Liver (tissue), 8 donors: ENCODE measurements at regions not wholly inside any gene's neighbourhood (a gene's known extent, or its start where the extent isn't known, plus 50 kb on each side); places are given as distances from the start of the nearest gene placed in this dataset.

Experiments used
- DNase-seq: peaks from one replicate; pipeline ENCODE4 v3.0.0-alpha.2; 2017; ENCODE audit warnings: low spot score
- H3K27ac ChIP-seq, 2 donors: one replicate each; pipeline ENCODE4 v1.7.0; 2013; ENCODE audit warnings: inconsistent platforms in 2 of 2, low read length in 2 of 2, control low read depth in 1 of 2, low read depth in 1 of 2, mild to moderate bottlenecking in 1 of 2
- H3K27me3 ChIP-seq, 4 donors: one replicate each; pipeline versions ENCODE4 v1.6.1 to v1.7.0; 2013; ENCODE audit warnings: low read length in 3 of 4, inconsistent platforms in 1 of 4, mild to moderate bottlenecking in 1 of 4, moderate library complexity in 1 of 4; ENCODE audit not compliant: control insufficient read depth in 4 of 4, insufficient read depth in 4 of 4
- H3K36me3 ChIP-seq, 4 donors: one replicate each; pipeline versions ENCODE4 v1.6.1 to v1.7.0; 2013; ENCODE audit warnings: low read length in 3 of 4, mild to moderate bottlenecking in 3 of 4, low read depth in 1 of 4, moderate library complexity in 1 of 4; ENCODE audit not compliant: control insufficient read depth in 4 of 4, insufficient read depth in 3 of 4
- H3K4me1 ChIP-seq, 4 donors: one replicate each; pipeline versions ENCODE4 v1.6.1 to v1.7.0; 2013; ENCODE audit warnings: low read length in 3 of 4, mild to moderate bottlenecking in 3 of 4, moderate library complexity in 1 of 4; ENCODE audit not compliant: control insufficient read depth in 4 of 4, insufficient read depth in 4 of 4
- H3K4me3 ChIP-seq, 3 donors: one replicate each; pipeline versions ENCODE4 v1.6.1 to v1.7.0; 2013; ENCODE audit warnings: low read length in 3 of 3, control low read depth in 1 of 3, low read depth in 1 of 3, mild to moderate bottlenecking in 1 of 3
- H3K9ac ChIP-seq, 2 donors: one replicate each; pipeline ENCODE4 v1.7.0; 2013; ENCODE audit warnings: low read length in 2 of 2, mild to moderate bottlenecking in 2 of 2, moderate library complexity in 2 of 2, control low read depth in 1 of 2, low read depth in 1 of 2
- H3K9me3 ChIP-seq, 4 donors: one replicate each; pipeline versions ENCODE4 v1.6.1 to v1.7.0; 2013; ENCODE audit warnings: low read length in 3 of 4; ENCODE audit not compliant: control insufficient read depth in 4 of 4
- EGR1 ChIP-seq, 2 donors: IDR thresholded peaks; 2 replicates each; pipeline ENCODE4 v1.6.1; 2016 to 2018; ENCODE audit warnings: antibody characterized with exemption in 2 of 2, low read depth in 2 of 2
- FOXA1 ChIP-seq: IDR thresholded peaks from 2 replicates; pipeline ENCODE4 v1.6.1; 2016; ENCODE audit warnings: antibody characterized with exemption
- FOXA2 ChIP-seq: IDR thresholded peaks from 2 replicates; pipeline ENCODE4 v1.6.1; 2016; ENCODE audit warnings: antibody characterized with exemption
- GABPA ChIP-seq, 2 donors: IDR thresholded peaks in 1 of 2; conservative IDR thresholded peaks in 1 of 2; 2 replicates each; pipeline ENCODE4 v1.6.1; 2016; ENCODE audit warnings: antibody characterized with exemption in 2 of 2, mild to moderate bottlenecking in 1 of 2, moderate library complexity in 1 of 2
- HNF4A ChIP-seq, 2 donors: conservative IDR thresholded peaks; 2 replicates each; pipeline ENCODE4 v1.6.1; 2016; ENCODE audit warnings: antibody characterized with exemption in 2 of 2, mild to moderate bottlenecking in 2 of 2
- HNF4G ChIP-seq: IDR thresholded peaks from 2 replicates; pipeline ENCODE4 v1.6.1; 2016; ENCODE audit warnings: antibody characterized with exemption
- JUND ChIP-seq, 2 donors: IDR thresholded peaks; 2 replicates each; pipeline ENCODE4 v1.6.1; 2016; ENCODE audit warnings: antibody characterized with exemption in 2 of 2
- NR2F2 ChIP-seq: IDR thresholded peaks from 2 replicates; pipeline ENCODE4 v1.6.1; 2016; ENCODE audit warnings: antibody characterized with exemption
- RAD21 ChIP-seq, 2 donors: IDR thresholded peaks; 2 replicates each; pipeline ENCODE4 v1.6.1; 2016; ENCODE audit warnings: antibody characterized with exemption in 2 of 2, mild to moderate bottlenecking in 2 of 2
- RXRA ChIP-seq, 2 donors: IDR thresholded peaks; 2 replicates each; pipeline ENCODE4 v1.6.1; 2017 to 2018; ENCODE audit warnings: antibody characterized with exemption in 2 of 2, mild to moderate bottlenecking in 1 of 2
- SP1 ChIP-seq: IDR thresholded peaks from 2 replicates; pipeline ENCODE4 v1.6.1; 2018; ENCODE audit warnings: antibody characterized with exemption, mild to moderate bottlenecking
- TAF1 ChIP-seq: conservative IDR thresholded peaks from 2 replicates; pipeline ENCODE4 v1.6.1; 2016; ENCODE audit warnings: antibody characterized with exemption, mild to moderate bottlenecking
- YY1 ChIP-seq: IDR thresholded peaks from 2 replicates; pipeline ENCODE4 v1.6.1; 2016; ENCODE audit warnings: antibody characterized with exemption, mild to moderate bottlenecking
- WGBS: extraction: QIAGEN DNeasy Blood & Tissue Kit; methylation state at CpG from one replicate; pipeline ENCODE4 v1.1.7; 2013; 5-methylcytosine and 5-hydroxymethylcytosine counted together
- TF ChIP-seq, protein P1 (sequence below): IDR thresholded peaks from 2 replicates; pipeline ENCODE4 v1.6.1; 2016; ENCODE audit warnings: antibody characterized with exemption
- TF ChIP-seq, protein P2 (sequence below): fragments of 150-350 bp; IDR thresholded peaks from 2 replicates; pipeline ENCODE4 v1.5.1; 2017; ENCODE audit warnings: improper control_type of control experiment, low read depth, low read length; ENCODE audit not compliant: missing input control
- TF ChIP-seq, protein P3 (sequence below): IDR thresholded peaks from 2 replicates; pipeline ENCODE4 v1.6.1; 2016; ENCODE audit warnings: antibody characterized with exemption
- TF ChIP-seq, protein P4 (sequence below): IDR thresholded peaks from 2 replicates; pipeline ENCODE4 v1.6.1; 2016; ENCODE audit warnings: antibody characterized with exemption
- TF ChIP-seq, protein P5 (sequence below): IDR thresholded peaks from 2 replicates; pipeline ENCODE4 v1.6.1; 2016; ENCODE audit warnings: antibody characterized with exemption, mild to moderate bottlenecking
- donor health status: healthy.
- donor health status: healthy.
- donor health status: healthy.
- donor health status: healthy.
- donor health status: healthy.

DNA sequence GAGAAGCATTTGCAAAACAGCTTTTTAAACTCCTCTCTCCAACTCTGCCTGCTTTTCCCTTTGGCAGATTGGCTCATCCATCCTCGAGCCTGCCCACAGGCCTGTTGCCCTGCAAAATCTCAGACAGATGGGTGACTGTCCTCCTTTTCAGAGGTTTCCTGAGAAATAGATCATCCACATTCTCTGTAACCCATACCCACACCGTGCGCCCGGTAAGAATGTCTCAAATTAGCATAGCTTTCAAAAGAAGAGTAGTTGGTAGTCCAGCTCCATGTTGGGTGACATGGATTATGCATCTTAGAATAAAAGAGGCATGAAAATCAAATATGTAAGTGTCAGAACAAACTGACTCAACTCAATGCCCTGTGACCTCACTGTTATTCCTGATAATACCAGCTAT lies 457.9 kb downstream of the TSN start:
- Histone ChIP-seq H3K9me3 (no peaks in the 10 kb centered on the region), H3K4me3 (no peak overlapping the region), H3K27ac (no peak overlapping the region), H3K4me1 (no peaks in the 10 kb centered on the region), H3K36me3 (no peaks in the 10 kb centered on the region), H3K27me3 (peaks cover 0 to 3% (median 0%) of the 10 kb centered on the region in 4 donors), H3K9ac (no peak overlapping the region)
- WGBS, result 86% methylated on average over 4 of the region's 4 CpGs
- TF ChIP-seq FOXA2 (no peak), RAD21 (IDR thresholded peaks at IDR 0.05) (no peak), EGR1 (IDR thresholded peaks at IDR 0.05; ENCODE audit: low read depth in 2 of 2) (no peak), GABPA (IDR thresholded peaks at IDR 0.05 in 1 of 2, conservative IDR thresholded peaks at IDR 0.05 in 1 of 2) (no peak), TAF1 (no peak), YY1 (no peak), HNF4A (conservative IDR thresholded peaks at IDR 0.05) (no peak), SP1 (no peak), RXRA (IDR thresholded peaks at IDR 0.05) (no peak), NR2F2 (no peak), FOXA1 (no peak)
- TF ChIP-seq, protein P1, sequence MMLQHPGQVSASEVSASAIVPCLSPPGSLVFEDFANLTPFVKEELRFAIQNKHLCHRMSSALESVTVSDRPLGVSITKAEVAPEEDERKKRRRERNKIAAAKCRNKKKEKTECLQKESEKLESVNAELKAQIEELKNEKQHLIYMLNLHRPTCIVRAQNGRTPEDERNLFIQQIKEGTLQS, result no peak
- TF ChIP-seq, protein P2, sequence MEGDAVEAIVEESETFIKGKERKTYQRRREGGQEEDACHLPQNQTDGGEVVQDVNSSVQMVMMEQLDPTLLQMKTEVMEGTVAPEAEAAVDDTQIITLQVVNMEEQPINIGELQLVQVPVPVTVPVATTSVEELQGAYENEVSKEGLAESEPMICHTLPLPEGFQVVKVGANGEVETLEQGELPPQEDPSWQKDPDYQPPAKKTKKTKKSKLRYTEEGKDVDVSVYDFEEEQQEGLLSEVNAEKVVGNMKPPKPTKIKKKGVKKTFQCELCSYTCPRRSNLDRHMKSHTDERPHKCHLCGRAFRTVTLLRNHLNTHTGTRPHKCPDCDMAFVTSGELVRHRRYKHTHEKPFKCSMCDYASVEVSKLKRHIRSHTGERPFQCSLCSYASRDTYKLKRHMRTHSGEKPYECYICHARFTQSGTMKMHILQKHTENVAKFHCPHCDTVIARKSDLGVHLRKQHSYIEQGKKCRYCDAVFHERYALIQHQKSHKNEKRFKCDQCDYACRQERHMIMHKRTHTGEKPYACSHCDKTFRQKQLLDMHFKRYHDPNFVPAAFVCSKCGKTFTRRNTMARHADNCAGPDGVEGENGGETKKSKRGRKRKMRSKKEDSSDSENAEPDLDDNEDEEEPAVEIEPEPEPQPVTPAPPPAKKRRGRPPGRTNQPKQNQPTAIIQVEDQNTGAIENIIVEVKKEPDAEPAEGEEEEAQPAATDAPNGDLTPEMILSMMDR, result no peak
- TF ChIP-seq, protein P3, sequence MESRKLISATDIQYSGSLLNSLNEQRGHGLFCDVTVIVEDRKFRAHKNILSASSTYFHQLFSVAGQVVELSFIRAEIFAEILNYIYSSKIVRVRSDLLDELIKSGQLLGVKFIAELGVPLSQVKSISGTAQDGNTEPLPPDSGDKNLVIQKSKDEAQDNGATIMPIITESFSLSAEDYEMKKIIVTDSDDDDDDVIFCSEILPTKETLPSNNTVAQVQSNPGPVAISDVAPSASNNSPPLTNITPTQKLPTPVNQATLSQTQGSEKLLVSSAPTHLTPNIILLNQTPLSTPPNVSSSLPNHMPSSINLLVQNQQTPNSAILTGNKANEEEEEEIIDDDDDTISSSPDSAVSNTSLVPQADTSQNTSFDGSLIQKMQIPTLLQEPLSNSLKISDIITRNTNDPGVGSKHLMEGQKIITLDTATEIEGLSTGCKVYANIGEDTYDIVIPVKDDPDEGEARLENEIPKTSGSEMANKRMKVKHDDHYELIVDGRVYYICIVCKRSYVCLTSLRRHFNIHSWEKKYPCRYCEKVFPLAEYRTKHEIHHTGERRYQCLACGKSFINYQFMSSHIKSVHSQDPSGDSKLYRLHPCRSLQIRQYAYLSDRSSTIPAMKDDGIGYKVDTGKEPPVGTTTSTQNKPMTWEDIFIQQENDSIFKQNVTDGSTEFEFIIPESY, result no peak
- TF ChIP-seq, protein P4, sequence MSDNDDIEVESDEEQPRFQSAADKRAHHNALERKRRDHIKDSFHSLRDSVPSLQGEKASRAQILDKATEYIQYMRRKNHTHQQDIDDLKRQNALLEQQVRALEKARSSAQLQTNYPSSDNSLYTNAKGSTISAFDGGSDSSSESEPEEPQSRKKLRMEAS, result no peak
- TF ChIP-seq, protein P5, sequence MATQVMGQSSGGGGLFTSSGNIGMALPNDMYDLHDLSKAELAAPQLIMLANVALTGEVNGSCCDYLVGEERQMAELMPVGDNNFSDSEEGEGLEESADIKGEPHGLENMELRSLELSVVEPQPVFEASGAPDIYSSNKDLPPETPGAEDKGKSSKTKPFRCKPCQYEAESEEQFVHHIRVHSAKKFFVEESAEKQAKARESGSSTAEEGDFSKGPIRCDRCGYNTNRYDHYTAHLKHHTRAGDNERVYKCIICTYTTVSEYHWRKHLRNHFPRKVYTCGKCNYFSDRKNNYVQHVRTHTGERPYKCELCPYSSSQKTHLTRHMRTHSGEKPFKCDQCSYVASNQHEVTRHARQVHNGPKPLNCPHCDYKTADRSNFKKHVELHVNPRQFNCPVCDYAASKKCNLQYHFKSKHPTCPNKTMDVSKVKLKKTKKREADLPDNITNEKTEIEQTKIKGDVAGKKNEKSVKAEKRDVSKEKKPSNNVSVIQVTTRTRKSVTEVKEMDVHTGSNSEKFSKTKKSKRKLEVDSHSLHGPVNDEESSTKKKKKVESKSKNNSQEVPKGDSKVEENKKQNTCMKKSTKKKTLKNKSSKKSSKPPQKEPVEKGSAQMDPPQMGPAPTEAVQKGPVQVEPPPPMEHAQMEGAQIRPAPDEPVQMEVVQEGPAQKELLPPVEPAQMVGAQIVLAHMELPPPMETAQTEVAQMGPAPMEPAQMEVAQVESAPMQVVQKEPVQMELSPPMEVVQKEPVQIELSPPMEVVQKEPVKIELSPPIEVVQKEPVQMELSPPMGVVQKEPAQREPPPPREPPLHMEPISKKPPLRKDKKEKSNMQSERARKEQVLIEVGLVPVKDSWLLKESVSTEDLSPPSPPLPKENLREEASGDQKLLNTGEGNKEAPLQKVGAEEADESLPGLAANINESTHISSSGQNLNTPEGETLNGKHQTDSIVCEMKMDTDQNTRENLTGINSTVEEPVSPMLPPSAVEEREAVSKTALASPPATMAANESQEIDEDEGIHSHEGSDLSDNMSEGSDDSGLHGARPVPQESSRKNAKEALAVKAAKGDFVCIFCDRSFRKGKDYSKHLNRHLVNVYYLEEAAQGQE, result no peak
- no peak for DNase-seq

DNA sequence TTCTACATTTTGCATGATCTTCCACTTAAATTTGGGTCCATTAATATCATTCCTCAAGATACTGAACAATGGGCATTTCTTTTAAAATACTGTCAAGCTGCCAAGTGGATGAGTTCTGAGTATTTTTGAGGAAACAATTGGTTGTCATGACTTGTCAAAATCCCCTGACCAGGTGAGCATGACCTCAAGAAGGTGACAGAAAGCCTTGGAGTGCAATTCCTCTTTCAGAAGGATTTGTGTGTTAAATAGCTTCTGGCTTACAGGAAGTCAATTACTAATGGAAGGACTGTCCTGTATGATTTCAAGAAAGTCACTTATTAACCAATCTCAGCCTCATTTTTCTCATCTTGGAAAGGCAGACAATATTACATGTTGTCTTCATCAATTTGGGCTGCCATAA lies 460.6 kb downstream of the TSN start:
- Histone ChIP-seq H3K27ac (no peak overlapping the region), H3K9me3 (no peaks in the 10 kb centered on the region), H3K9ac (no peak overlapping the region), H3K36me3 (no peaks in the 10 kb centered on the region), H3K4me1 (no peaks in the 10 kb centered on the region), H3K4me3 (no peak overlapping the region), H3K27me3 (peaks cover 0 to 6% (median 0%) of the 10 kb centered on the region in 4 donors)
- no peak for DNase-seq
- TF ChIP-seq, protein P2, result no peak
- no peak for TF ChIP-seq JUND (IDR thresholded peaks at IDR 0.05)
- no peak for TF ChIP-seq RAD21 (IDR thresholded peaks at IDR 0.05)
- TF ChIP-seq HNF4G, result no peak
- no peak for TF ChIP-seq GABPA (IDR thresholded peaks at IDR 0.05 in 1 of 2, conservative IDR thresholded peaks at IDR 0.05 in 1 of 2)
- TF ChIP-seq FOXA2, result no peak
- TF ChIP-seq NR2F2, result no peak
- TF ChIP-seq, protein P4, result no peak
- no peak for TF ChIP-seq HNF4A (conservative IDR thresholded peaks at IDR 0.05)
- TF ChIP-seq YY1, result no peak
- no peak for TF ChIP-seq FOXA1
- TF ChIP-seq, protein P5, result no peak
- TF ChIP-seq TAF1, result no peak
